H9 (cell line): ENCODE measurements at regions not wholly inside any gene's neighbourhood (a gene's known extent, or its start where the extent isn't known, plus 50 kb on each side); places are given as distances from the start of the nearest gene placed in this dataset.

Experiments
- DNase-seq: peaks from one replicate; pipeline ENCODE4 v3.0.0-alpha.2; 2017
- H2AFZ ChIP-seq: one replicate; pipeline ENCODE4 v1.6.1; 2013; ENCODE audit warnings: mild to moderate bottlenecking, low read length, control low read depth, moderate library complexity
- H2AK5ac ChIP-seq: 2 replicates; pipeline ENCODE4 v1.6.1; 2013; ENCODE audit warnings: low read length, control low read depth, mixed read lengths; ENCODE audit not compliant: insufficient read length
- H2BK120ac ChIP-seq: one replicate; pipeline ENCODE4 v1.6.1; 2013; ENCODE audit warnings: low read depth, mild to moderate bottlenecking, low read length, control low read depth, inconsistent platforms; ENCODE audit not compliant: poor library complexity, severe bottlenecking
- H2BK12ac ChIP-seq: 2 replicates; pipeline ENCODE4 v1.6.1; 2013; ENCODE audit warnings: low read length, control low read depth, mixed read lengths, low read depth; ENCODE audit not compliant: insufficient read length
- H2BK15ac ChIP-seq: 2 replicates; pipeline ENCODE4 v1.6.1; 2013; ENCODE audit warnings: low read depth, low read length, control low read depth
- H2BK20ac ChIP-seq: one replicate; pipeline ENCODE4 v1.6.1; 2013; ENCODE audit warnings: low read depth, mild to moderate bottlenecking, low read length, control low read depth, inconsistent platforms; ENCODE audit not compliant: poor library complexity, severe bottlenecking
- H2BK5ac ChIP-seq: 2 replicates; pipeline ENCODE4 v1.6.1; 2013; ENCODE audit warnings: low read length, control low read depth, mixed read lengths; ENCODE audit not compliant: insufficient read length
- H3K14ac ChIP-seq: 2 replicates; pipeline ENCODE4 v1.6.1; 2013; ENCODE audit warnings: low read length, control low read depth; ENCODE audit not compliant: insufficient read depth
- H3K18ac ChIP-seq: 2 replicates; pipeline ENCODE4 v1.6.1; 2013; ENCODE audit warnings: low read depth, mild to moderate bottlenecking, mixed read lengths, low read length, control low read depth; ENCODE audit not compliant: insufficient read length
- H3K23ac ChIP-seq: 2 replicates; pipeline ENCODE4 v1.6.1; 2013; ENCODE audit warnings: low read length, control low read depth, mixed read lengths, low read depth; ENCODE audit not compliant: insufficient read length
- H3K23me2 ChIP-seq: 2 replicates; pipeline ENCODE4 v1.6.1; 2013; ENCODE audit warnings: low read depth, mild to moderate bottlenecking, mixed read lengths, low read length, control low read depth; ENCODE audit not compliant: insufficient read length, poor library complexity, severe bottlenecking
- H3K27ac ChIP-seq: 2 replicates; pipeline ENCODE4 v1.5.1; 2013; ENCODE audit warnings: low read length, control low read depth, mixed read lengths, low read depth; ENCODE audit not compliant: insufficient read length
- H3K27me3 ChIP-seq: 2 replicates; pipeline ENCODE4 v1.6.1; 2013; ENCODE audit warnings: low read length, control low read depth, inconsistent platforms; ENCODE audit not compliant: insufficient read depth
- H3K4ac ChIP-seq: 2 replicates; pipeline ENCODE4 v1.6.1; 2013; ENCODE audit warnings: low read depth, mild to moderate bottlenecking, control low read depth, inconsistent platforms, low read length, moderate library complexity
- H3K4me1 ChIP-seq: 2 replicates; pipeline ENCODE4 v1.6.1; 2013; ENCODE audit warnings: low read length, control low read depth, inconsistent platforms; ENCODE audit not compliant: insufficient read depth
- H3K4me2 ChIP-seq: 2 replicates; pipeline ENCODE4 v1.6.1; 2013; ENCODE audit warnings: low read length, control low read depth, mixed read lengths; ENCODE audit not compliant: insufficient read length, insufficient read depth
- H3K56ac ChIP-seq: 2 replicates; pipeline ENCODE4 v1.6.1; 2013; ENCODE audit warnings: low read depth, mild to moderate bottlenecking, mixed read lengths, low read length, control low read depth; ENCODE audit not compliant: insufficient read length
- H3K79me1 ChIP-seq: 2 replicates; pipeline ENCODE4 v1.6.1; 2013; ENCODE audit warnings: low read depth, mild to moderate bottlenecking, moderate library complexity, low read length, control low read depth, inconsistent platforms; ENCODE audit not compliant: insufficient read depth, poor library complexity, severe bottlenecking
- H3K79me2 ChIP-seq: 2 replicates; pipeline ENCODE4 v1.6.1; 2013; ENCODE audit warnings: low read length, control low read depth, inconsistent platforms; ENCODE audit not compliant: insufficient read depth
- H3K9ac ChIP-seq: 2 replicates; pipeline ENCODE4 v1.6.1; 2013; ENCODE audit warnings: low read length, control low read depth, mixed read lengths; ENCODE audit not compliant: insufficient read length; ENCODE audit errors: extremely low read depth
- H3K9me3 ChIP-seq: one replicate; pipeline ENCODE4 v1.6.1; 2013; ENCODE audit warnings: low read depth, low read length, inconsistent platforms; ENCODE audit not compliant: control insufficient read depth
- H3T11ph ChIP-seq: one replicate; pipeline ENCODE4 v1.6.1; 2013; ENCODE audit warnings: mild to moderate bottlenecking, low read length, control low read depth, inconsistent platforms
- H4K20me1 ChIP-seq: one replicate; pipeline ENCODE4 v1.6.1; 2013; ENCODE audit not compliant: control insufficient read depth, insufficient read length, insufficient read depth
- H4K5ac ChIP-seq: 2 replicates; pipeline ENCODE4 v1.6.1; 2013; ENCODE audit warnings: low read depth, mild to moderate bottlenecking, mixed read lengths, low read length, control low read depth; ENCODE audit not compliant: insufficient read length
- H4K8ac ChIP-seq: replicated peaks from 2 replicates; pipeline ENCODE4 v1.6.1; 2013; ENCODE audit warnings: low read length, control low read depth, mixed read lengths, low read depth; ENCODE audit not compliant: insufficient read length
- H4K91ac ChIP-seq: 2 replicates; pipeline ENCODE4 v1.6.1; 2013; ENCODE audit warnings: low read depth, mild to moderate bottlenecking, moderate library complexity, mixed read lengths, low read length, control low read depth; ENCODE audit not compliant: insufficient read length
- H3K27ac Mint-ChIP-seq, 3 experiments: 2 replicates in 2 of 3; 3 replicates in 1 of 3; pipeline ENCODE4 v1.8.0; 2020 to 2021; ENCODE audit warnings: mixed read lengths in 3 of 3, mild to moderate bottlenecking in 1 of 3, moderate library complexity in 1 of 3
- H3K27me3 Mint-ChIP-seq: 2 replicates; pipeline ENCODE4 v1.8.0; 2021; ENCODE audit warnings: low read depth, mild to moderate bottlenecking, moderate library complexity, mixed read lengths
- H3K36me3 Mint-ChIP-seq, 3 experiments: 2 replicates in 2 of 3; 3 replicates in 1 of 3; pipeline ENCODE4 v1.8.0; 2020 to 2021; ENCODE audit warnings: low read depth in 3 of 3, mixed read lengths in 3 of 3; ENCODE audit not compliant: insufficient read depth in 1 of 3
- H3K4me1 Mint-ChIP-seq, 2 experiments: 2 replicates each; pipeline ENCODE4 v1.8.0; 2020; ENCODE audit warnings: mixed read lengths in 2 of 2
- H3K4me3 Mint-ChIP-seq, 2 experiments: 2 replicates in 1 of 2; 3 replicates in 1 of 2; pipeline ENCODE4 v1.8.0; 2020 to 2021; ENCODE audit warnings: mild to moderate bottlenecking in 2 of 2, mixed read lengths in 2 of 2, moderate library complexity in 1 of 2
- H3K9me3 Mint-ChIP-seq, 2 experiments: 2 replicates in 1 of 2; 3 replicates in 1 of 2; pipeline ENCODE4 v1.8.0; 2020; ENCODE audit warnings: mild to moderate bottlenecking in 2 of 2, mixed read lengths in 2 of 2, moderate library complexity in 1 of 2
- WGBS: extraction: QIAGEN DNeasy Blood & Tissue Kit; methylation state at CpG from one replicate; pipeline ENCODE4 v1.1.7; 2013; ENCODE audit warnings: missing lambda C conversion rate, low lambda C conversion rate, mixed read lengths; ENCODE audit not compliant: insufficient read length; ENCODE audit errors: extremely low coverage; 5-methylcytosine and 5-hydroxymethylcytosine counted together
- TF ChIP-seq, protein P1 (sequence below): fragments of 200-600 bp; sonication (generic); conservative IDR thresholded peaks from 3 replicates; pipeline ENCODE4 v1.8.0; 2021; ENCODE audit warnings: antibody characterized with exemption, mild to moderate bottlenecking

DNA sequence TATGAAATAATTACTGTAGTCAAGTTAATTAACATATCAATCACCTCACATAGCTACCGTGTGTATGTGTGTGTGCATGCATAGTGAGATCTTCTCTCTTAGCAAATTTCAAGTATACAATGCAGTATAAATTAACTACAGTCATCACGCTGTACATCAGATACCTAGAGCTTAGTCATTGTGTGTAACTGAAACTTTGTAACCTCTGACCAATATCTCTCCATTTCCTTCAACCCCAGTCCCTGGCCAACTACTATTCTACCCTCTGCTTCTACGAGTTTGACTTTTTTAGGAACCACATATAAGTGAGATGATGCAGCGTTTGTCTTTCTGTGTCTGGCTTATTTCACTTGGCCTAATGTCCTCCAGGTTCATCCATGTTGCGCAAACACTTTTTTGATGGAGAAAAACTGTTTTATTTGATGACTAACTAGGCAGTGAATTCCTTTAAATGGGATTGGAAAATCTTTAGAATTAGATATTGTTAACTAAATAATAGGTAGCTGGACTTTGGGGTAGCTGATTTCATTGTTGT lies 459.5 kb downstream of the DHX35 start:
- no peak overlapping the region for H4K5ac ChIP-seq
- no peak overlapping the region for H4K91ac ChIP-seq
- DNase-seq = no peak
- H3K9ac ChIP-seq = no peak overlapping the region
- H3K4me1 ChIP-seq = no peaks in the 10 kb centered on the region
- no peak overlapping the region for H2BK12ac ChIP-seq
- Mint-ChIP-seq H3K36me3 (no peaks in the 10 kb centered on the region), H3K9me3 (no peaks in the 10 kb centered on the region), H3K27me3 (no peaks in the 10 kb centered on the region), H3K27ac (no peak overlapping the region), H3K4me3 (no peak overlapping the region), H3K4me1 (peaks cover 7 to 9% of the 10 kb centered on the region in 2 experiments; a peak in 3 of 4 replicates)
- H2BK5ac ChIP-seq = no peak overlapping the region
- no peaks in the 10 kb centered on the region for H3K79me2 ChIP-seq
- H2AK5ac ChIP-seq = no peak overlapping the region
- H3K23ac ChIP-seq = no peak overlapping the region
- H3K18ac ChIP-seq = no peak overlapping the region
- no peak overlapping the region for H3T11ph ChIP-seq
- no peak overlapping the region for H4K8ac ChIP-seq
- H3K4ac ChIP-seq = no peak overlapping the region
- H3K9me3 ChIP-seq = no peaks in the 10 kb centered on the region
- no peaks in the 10 kb centered on the region for H3K23me2 ChIP-seq
- H3K4me2 ChIP-seq = no peak overlapping the region
- H2AFZ ChIP-seq = no peak overlapping the region
- H3K56ac ChIP-seq = no peak overlapping the region
- H3K79me1 ChIP-seq = no peaks in the 10 kb centered on the region
- no peak overlapping the region for H2BK20ac ChIP-seq
- no peak overlapping the region for H3K27ac ChIP-seq
- H4K20me1 ChIP-seq = no peaks in the 10 kb centered on the region
- H3K27me3 ChIP-seq = no peaks in the 10 kb centered on the region
- no CpG with 5 or more reads among the region's 5 CpGs for WGBS
- H2BK120ac ChIP-seq = no peak overlapping the region
- H2BK15ac ChIP-seq = no peak overlapping the region
- H3K14ac ChIP-seq = no peak overlapping the region
- TF ChIP-seq, protein P1, sequence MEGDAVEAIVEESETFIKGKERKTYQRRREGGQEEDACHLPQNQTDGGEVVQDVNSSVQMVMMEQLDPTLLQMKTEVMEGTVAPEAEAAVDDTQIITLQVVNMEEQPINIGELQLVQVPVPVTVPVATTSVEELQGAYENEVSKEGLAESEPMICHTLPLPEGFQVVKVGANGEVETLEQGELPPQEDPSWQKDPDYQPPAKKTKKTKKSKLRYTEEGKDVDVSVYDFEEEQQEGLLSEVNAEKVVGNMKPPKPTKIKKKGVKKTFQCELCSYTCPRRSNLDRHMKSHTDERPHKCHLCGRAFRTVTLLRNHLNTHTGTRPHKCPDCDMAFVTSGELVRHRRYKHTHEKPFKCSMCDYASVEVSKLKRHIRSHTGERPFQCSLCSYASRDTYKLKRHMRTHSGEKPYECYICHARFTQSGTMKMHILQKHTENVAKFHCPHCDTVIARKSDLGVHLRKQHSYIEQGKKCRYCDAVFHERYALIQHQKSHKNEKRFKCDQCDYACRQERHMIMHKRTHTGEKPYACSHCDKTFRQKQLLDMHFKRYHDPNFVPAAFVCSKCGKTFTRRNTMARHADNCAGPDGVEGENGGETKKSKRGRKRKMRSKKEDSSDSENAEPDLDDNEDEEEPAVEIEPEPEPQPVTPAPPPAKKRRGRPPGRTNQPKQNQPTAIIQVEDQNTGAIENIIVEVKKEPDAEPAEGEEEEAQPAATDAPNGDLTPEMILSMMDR = no peak
